ENCODE measurements at regions not wholly inside any gene's neighbourhood (a gene's known extent, or its start where the extent isn't known, plus 50 kb on each side); places are given as distances from the start of the nearest gene placed in this dataset.
"Not testable (repeated sequence)": the region's sequence is repeated elsewhere in the genome, so short reads cannot be mapped to it uniquely, and the experiment has no call there.

- Histone ChIP-seq H3K9ac (ENCODE audit: low read depth, low read length) (no peak overlapping the region), H3K27me3 (ENCODE audit: control insufficient read depth, insufficient read depth, low read length) (no peaks in the 10 kb centered on the region), H3K36me3 (ENCODE audit: insufficient read depth, low read length) (no peaks in the 10 kb centered on the region), H3K4me2 (ENCODE audit: low read length) (no peak overlapping the region), H3K9me3 (replicated peaks; ENCODE audit: low read length) (no peaks in the 10 kb centered on the region), H3K4me1 (ENCODE audit: control insufficient read depth, insufficient read depth, low read length) (no peaks in the 10 kb centered on the region), H3K4me3 (ENCODE audit: low read length) (no peak overlapping the region)
Measured at GRCh38 chr3:152891678-152892077, 56.7 kb downstream of the P2RY1 start.

GRCh38 chr3:152892446-152892845, 57.5 kb downstream of the P2RY1 start:
- Histone ChIP-seq H3K36me3 (ENCODE audit: insufficient read depth, low read length) (no peaks in the 10 kb centered on the region), H3K27me3 (ENCODE audit: control insufficient read depth, insufficient read depth, low read length) (no peaks in the 10 kb centered on the region), H3K4me3 (ENCODE audit: low read length) (no peak overlapping the region), H3K9ac (ENCODE audit: low read depth, low read length) (no peak overlapping the region), H3K4me2 (ENCODE audit: low read length) (no peak overlapping the region), H3K4me1 (ENCODE audit: control insufficient read depth, insufficient read depth, low read length) (no peaks in the 10 kb centered on the region), H3K9me3 (replicated peaks; ENCODE audit: low read length) (no peaks in the 10 kb centered on the region)

- Histone ChIP-seq H3K9me3 (replicated peaks; ENCODE audit: low read length) (no peaks in the 10 kb centered on the region), H3K4me1 (ENCODE audit: control insufficient read depth, insufficient read depth, low read length) (no peaks in the 10 kb centered on the region), H3K9ac (ENCODE audit: low read depth, low read length) (no peak overlapping the region), H3K4me3 (ENCODE audit: low read length) (no peak overlapping the region), H3K27me3 (ENCODE audit: control insufficient read depth, insufficient read depth, low read length) (no peaks in the 10 kb centered on the region), H3K36me3 (ENCODE audit: insufficient read depth, low read length) (no peaks in the 10 kb centered on the region), H3K4me2 (ENCODE audit: low read length) (no peak overlapping the region)
Measured at GRCh38 chr3:152893647-152894046, 58.7 kb downstream of the P2RY1 start.

- Histone ChIP-seq H3K4me1 (ENCODE audit: control insufficient read depth, insufficient read depth, low read length) (no peaks in the 10 kb centered on the region), H3K9me3 (replicated peaks; ENCODE audit: low read length) (no peaks in the 10 kb centered on the region), H3K36me3 (ENCODE audit: insufficient read depth, low read length) (no peaks in the 10 kb centered on the region), H3K9ac (ENCODE audit: low read depth, low read length) (no peak overlapping the region), H3K4me2 (ENCODE audit: low read length) (no peak overlapping the region), H3K27me3 (ENCODE audit: control insufficient read depth, insufficient read depth, low read length) (no peaks in the 10 kb centered on the region), H3K4me3 (ENCODE audit: low read length) (no peak overlapping the region)
Measured at GRCh38 chr3:152899306-152899705, 64.4 kb downstream of the P2RY1 start.

GRCh38 chr3:152902141-152902669, 67.3 kb downstream of the P2RY1 start:
- Histone ChIP-seq H3K4me1 (ENCODE audit: control insufficient read depth, insufficient read depth, low read length) (no peaks in the 10 kb centered on the region), H3K9ac (ENCODE audit: low read depth, low read length) (no peak overlapping the region), H3K27me3 (ENCODE audit: control insufficient read depth, insufficient read depth, low read length) (no peaks in the 10 kb centered on the region), H3K9me3 (replicated peaks; ENCODE audit: low read length) (no peaks in the 10 kb centered on the region), H3K36me3 (ENCODE audit: insufficient read depth, low read length) (no peaks in the 10 kb centered on the region), H3K4me2 (ENCODE audit: low read length) (no peak overlapping the region), H3K4me3 (ENCODE audit: low read length) (no peak overlapping the region)

GRCh38 chr3:152905631-152906030, 70.7 kb downstream of the P2RY1 start:
- H3K36me3 ChIP-seq (ENCODE audit: insufficient read depth, low read length), result no peaks in the 10 kb centered on the region
- H3K4me1 ChIP-seq (ENCODE audit: control insufficient read depth, insufficient read depth, low read length), result peaks cover 8% of the 10 kb centered on the region
- H3K4me3 ChIP-seq (ENCODE audit: low read length), result no peak overlapping the region
- H3K27me3 ChIP-seq (ENCODE audit: control insufficient read depth, insufficient read depth, low read length), result no peaks in the 10 kb centered on the region
- H3K9ac ChIP-seq (ENCODE audit: low read depth, low read length), result no peak overlapping the region
- no peak overlapping the region for H3K4me2 ChIP-seq (ENCODE audit: low read length)
- no peaks in the 10 kb centered on the region for H3K9me3 ChIP-seq (replicated peaks; ENCODE audit: low read length)

- H3K4me3 ChIP-seq (ENCODE audit: low read length), result no peak overlapping the region
- no peaks in the 10 kb centered on the region for H3K27me3 ChIP-seq (ENCODE audit: control insufficient read depth, insufficient read depth, low read length)
- no peaks in the 10 kb centered on the region for H3K9me3 ChIP-seq (replicated peaks; ENCODE audit: low read length)
- no peak overlapping the region for H3K4me2 ChIP-seq (ENCODE audit: low read length)
- no peaks in the 10 kb centered on the region for H3K36me3 ChIP-seq (ENCODE audit: insufficient read depth, low read length)
- H3K4me1 ChIP-seq (ENCODE audit: control insufficient read depth, insufficient read depth, low read length), result peaks cover 8% of the 10 kb centered on the region
- H3K9ac ChIP-seq (ENCODE audit: low read depth, low read length), result peak overlapping the region; percentile 33
Measured at GRCh38 chr3:152909180-152909883, 74.4 kb downstream of the P2RY1 start.

- Histone ChIP-seq H3K4me3 (ENCODE audit: low read length) (no peak overlapping the region), H3K4me2 (ENCODE audit: low read length) (no peak overlapping the region), H3K36me3 (ENCODE audit: insufficient read depth, low read length) (no peaks in the 10 kb centered on the region), H3K27me3 (ENCODE audit: control insufficient read depth, insufficient read depth, low read length) (no peaks in the 10 kb centered on the region), H3K9me3 (replicated peaks; ENCODE audit: low read length) (no peaks in the 10 kb centered on the region), H3K4me1 (ENCODE audit: control insufficient read depth, insufficient read depth, low read length) (peaks cover 8% of the 10 kb centered on the region), H3K9ac (ENCODE audit: low read depth, low read length) (peak overlapping the region; percentile 33)
Measured at GRCh38 chr3:152910211-152910610, 75.3 kb downstream of the P2RY1 start.

- no peaks in the 10 kb centered on the region for H3K36me3 ChIP-seq (ENCODE audit: insufficient read depth, low read length)
- H3K9ac ChIP-seq (ENCODE audit: low read depth, low read length), result no peak overlapping the region
- no peak overlapping the region for H3K4me2 ChIP-seq (ENCODE audit: low read length)
- peaks cover 8% of the 10 kb centered on the region for H3K4me1 ChIP-seq (ENCODE audit: control insufficient read depth, insufficient read depth, low read length)
- no peaks in the 10 kb centered on the region for H3K9me3 ChIP-seq (replicated peaks; ENCODE audit: low read length)
- no peak overlapping the region for H3K4me3 ChIP-seq (ENCODE audit: low read length)
- no peaks in the 10 kb centered on the region for H3K27me3 ChIP-seq (ENCODE audit: control insufficient read depth, insufficient read depth, low read length)
Measured at GRCh38 chr3:152910966-152911365, 76.0 kb downstream of the P2RY1 start.

GRCh38 chr3:152914743-152915142, 79.8 kb downstream of the P2RY1 start:
- H3K9me3 ChIP-seq (replicated peaks; ENCODE audit: low read length); H3K27me3 ChIP-seq (ENCODE audit: control insufficient read depth, insufficient read depth, low read length); H3K4me3 ChIP-seq (ENCODE audit: low read length); H3K36me3 ChIP-seq (ENCODE audit: insufficient read depth, low read length); H3K9ac ChIP-seq (ENCODE audit: low read depth, low read length); H3K4me1 ChIP-seq (ENCODE audit: control insufficient read depth, insufficient read depth, low read length); H3K4me2 ChIP-seq (ENCODE audit: low read length): not testable (repeated sequence)

GRCh38 chr3:152915695-152916094, 80.8 kb downstream of the P2RY1 start:
- H3K9me3 ChIP-seq (replicated peaks; ENCODE audit: low read length), result no peaks in the 10 kb centered on the region
- H3K36me3 ChIP-seq (ENCODE audit: insufficient read depth, low read length), result no peaks in the 10 kb centered on the region
- H3K27me3 ChIP-seq (ENCODE audit: control insufficient read depth, insufficient read depth, low read length), result no peaks in the 10 kb centered on the region
- H3K4me2 ChIP-seq (ENCODE audit: low read length), result no peak overlapping the region
- no peaks in the 10 kb centered on the region for H3K4me1 ChIP-seq (ENCODE audit: control insufficient read depth, insufficient read depth, low read length)
- no peak overlapping the region for H3K4me3 ChIP-seq (ENCODE audit: low read length)
- no peak overlapping the region for H3K9ac ChIP-seq (ENCODE audit: low read depth, low read length)

- no peaks in the 10 kb centered on the region for H3K9me3 ChIP-seq (replicated peaks; ENCODE audit: low read length)
- H3K9ac ChIP-seq (ENCODE audit: low read depth, low read length), result no peak overlapping the region
- no peak overlapping the region for H3K4me2 ChIP-seq (ENCODE audit: low read length)
- no peaks in the 10 kb centered on the region for H3K27me3 ChIP-seq (ENCODE audit: control insufficient read depth, insufficient read depth, low read length)
- H3K36me3 ChIP-seq (ENCODE audit: insufficient read depth, low read length), result no peaks in the 10 kb centered on the region
- H3K4me1 ChIP-seq (ENCODE audit: control insufficient read depth, insufficient read depth, low read length), result no peaks in the 10 kb centered on the region
- H3K4me3 ChIP-seq (ENCODE audit: low read length), result no peak overlapping the region
Measured at GRCh38 chr3:152916753-152917279, 81.9 kb downstream of the P2RY1 start.

Measured in skeletal muscle satellite cell (primary cell).